HCT116 (cell line): ENCODE measurements at regions not wholly inside any gene's neighbourhood (a gene's known extent, or its start where the extent isn't known, plus 50 kb on each side); places are given as distances from the start of the nearest gene placed in this dataset.
"Not testable (repeated sequence)": the region's sequence is repeated elsewhere in the genome, so short reads cannot be mapped to it uniquely, and the experiment has no call there.

ENCODE experiments used
- POLR2AphosphoS5 ChIP-seq: IDR thresholded peaks from 2 replicates; pipeline ENCODE4 v1.6.1; 2011; ENCODE audit warnings: mild to moderate bottlenecking, low read depth, low read length, moderate library complexity
- RAD21 ChIP-seq: IDR thresholded peaks from 2 replicates; pipeline ENCODE4 v1.6.1; 2012; ENCODE audit warnings: low read depth, mild to moderate bottlenecking
- TF ChIP-seq, protein P1 (sequence below), 3 experiments: fragments of 200-600 bp in 1 of 3; sonication (generic) in 1 of 3; IDR thresholded peaks in 2 of 3; conservative IDR thresholded peaks in 1 of 3; 2 replicates each; pipeline ENCODE4 v1.5.1; 2012 to 2017; ENCODE audit warnings: low read depth in 2 of 3, low read length in 2 of 3, antibody characterized with exemption in 1 of 3, borderline replicate concordance in 1 of 3, control low read depth in 1 of 3, mild to moderate bottlenecking in 1 of 3, mixed read lengths in 1 of 3, mixed run types in 1 of 3, moderate library complexity in 1 of 3; ENCODE audit not compliant: insufficient read depth in 1 of 3

GRCh38 chr20:40012026-40012425, 677.0 kb downstream of the MAFB start:
- TF ChIP-seq, protein P1, sequence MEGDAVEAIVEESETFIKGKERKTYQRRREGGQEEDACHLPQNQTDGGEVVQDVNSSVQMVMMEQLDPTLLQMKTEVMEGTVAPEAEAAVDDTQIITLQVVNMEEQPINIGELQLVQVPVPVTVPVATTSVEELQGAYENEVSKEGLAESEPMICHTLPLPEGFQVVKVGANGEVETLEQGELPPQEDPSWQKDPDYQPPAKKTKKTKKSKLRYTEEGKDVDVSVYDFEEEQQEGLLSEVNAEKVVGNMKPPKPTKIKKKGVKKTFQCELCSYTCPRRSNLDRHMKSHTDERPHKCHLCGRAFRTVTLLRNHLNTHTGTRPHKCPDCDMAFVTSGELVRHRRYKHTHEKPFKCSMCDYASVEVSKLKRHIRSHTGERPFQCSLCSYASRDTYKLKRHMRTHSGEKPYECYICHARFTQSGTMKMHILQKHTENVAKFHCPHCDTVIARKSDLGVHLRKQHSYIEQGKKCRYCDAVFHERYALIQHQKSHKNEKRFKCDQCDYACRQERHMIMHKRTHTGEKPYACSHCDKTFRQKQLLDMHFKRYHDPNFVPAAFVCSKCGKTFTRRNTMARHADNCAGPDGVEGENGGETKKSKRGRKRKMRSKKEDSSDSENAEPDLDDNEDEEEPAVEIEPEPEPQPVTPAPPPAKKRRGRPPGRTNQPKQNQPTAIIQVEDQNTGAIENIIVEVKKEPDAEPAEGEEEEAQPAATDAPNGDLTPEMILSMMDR (IDR thresholded peaks at IDR 0.05 in 2 of 3, conservative IDR thresholded peaks at IDR 0.05 in 1 of 3; ENCODE audit: borderline replicate concordance in 1 of 3, insufficient read depth in 1 of 3, low read depth in 2 of 3, low read length in 2 of 3) = not testable (repeated sequence)
- TF ChIP-seq POLR2AphosphoS5, RAD21: not testable (repeated sequence)
